WTC11 (cell line): ENCODE measurements at regions not wholly inside any gene's neighbourhood (a gene's known extent, or its start where the extent isn't known, plus 50 kb on each side); places are given as distances from the start of the nearest gene placed in this dataset.

ENCODE experiments used
- ATAC-seq: fragments of 200-7000 bp; cut with Tn5 transposase; 2 replicates; pipeline ENCODE4 v1.10.0; 2021; ENCODE audit warnings: mild to moderate bottlenecking, moderate library complexity
- CTCF ChIA-PET: fragments of 300-600 bp; sonication (Branson Sonifier 250); formaldehyde crosslinking; loops from one replicate; lab custom pipeline; 2021; ENCODE audit warnings: antibody characterized with exemption; lab: Charles Lee
- POLR2A ChIA-PET: fragments of 350-600 bp; sonication (Branson Sonifier 250); formaldehyde crosslinking; loops from one replicate; lab custom pipeline; 2021; ENCODE audit warnings: antibody characterized with exemption; lab: Charles Lee
- DNase-seq: peaks from one replicate; pipeline ENCODE4 v3.0.0; 2021; ENCODE audit warnings: low spot score
- H3K27ac Mint-ChIP-seq: 2 replicates; pipeline ENCODE4 v1.8.0; 2021; ENCODE audit warnings: mixed read lengths
- H3K27me3 Mint-ChIP-seq: 2 replicates; pipeline ENCODE4 v1.8.0; 2021; ENCODE audit warnings: low read depth, mild to moderate bottlenecking, moderate library complexity, mixed read lengths
- H3K36me3 Mint-ChIP-seq: 2 replicates; pipeline ENCODE4 v1.8.0; 2021; ENCODE audit warnings: mixed read lengths
- H3K4me1 Mint-ChIP-seq: 2 replicates; pipeline ENCODE4 v1.8.0; 2022; ENCODE audit warnings: mixed read lengths
- H3K4me3 Mint-ChIP-seq: 2 replicates; pipeline ENCODE4 v1.8.0; 2021; ENCODE audit warnings: mild to moderate bottlenecking, moderate library complexity, mixed read lengths
- H3K9me3 Mint-ChIP-seq: 2 replicates; pipeline ENCODE4 v1.8.0; 2021; ENCODE audit warnings: mixed read lengths
- CDX4 ChIP-seq: fragments of 250-450 bp; sonication (Bioruptor Pico); IDR thresholded peaks from 2 replicates; pipeline ENCODE4 v1.9.0; 2021; ENCODE audit warnings: moderate library complexity, mild to moderate bottlenecking, inconsistent platforms, borderline replicate concordance
- CREB1 ChIP-seq: sonication (generic); formaldehyde crosslinking; IDR thresholded peaks from 2 replicates; pipeline ENCODE4 v1.8.0; 2023; ENCODE audit warnings: mild to moderate bottlenecking, missing genetic modification reagents
- E2F1 ChIP-seq: sonication (generic); formaldehyde crosslinking; IDR thresholded peaks from 2 replicates; pipeline ENCODE4 v1.8.0; 2022; ENCODE audit warnings: mild to moderate bottlenecking, missing genetic modification reagents
- ELF4 ChIP-seq: sonication (generic); formaldehyde crosslinking; IDR thresholded peaks from 2 replicates; pipeline ENCODE4 v1.8.1; 2022; ENCODE audit warnings: low read depth, mild to moderate bottlenecking, moderate library complexity, missing genetic modification reagents
- FOXK1 ChIP-seq: sonication (generic); formaldehyde crosslinking; IDR thresholded peaks from 2 replicates; pipeline ENCODE4 v1.8.0; 2022; ENCODE audit warnings: mild to moderate bottlenecking, moderate library complexity, missing genetic modification reagents
- GABPB1 ChIP-seq: sonication (generic); formaldehyde crosslinking; IDR thresholded peaks from 2 replicates; pipeline ENCODE4 v1.8.1; 2023; ENCODE audit warnings: mild to moderate bottlenecking, missing genetic modification reagents
- HMGXB4 ChIP-seq: sonication (generic); formaldehyde crosslinking; IDR thresholded peaks from 2 replicates; pipeline ENCODE4 v1.8.1; 2023; ENCODE audit warnings: mild to moderate bottlenecking, moderate library complexity, missing genetic modification reagents
- IRF1 ChIP-seq: sonication (generic); formaldehyde crosslinking; IDR thresholded peaks from 2 replicates; pipeline ENCODE4 v1.8.0; 2023; ENCODE audit warnings: missing genetic modification reagents
- MLX ChIP-seq: sonication (generic); formaldehyde crosslinking; IDR thresholded peaks from 2 replicates; pipeline ENCODE4 v1.8.1; 2023; ENCODE audit warnings: mild to moderate bottlenecking, missing genetic modification reagents, moderate library complexity
- MYBL2 ChIP-seq: sonication (generic); formaldehyde crosslinking; IDR thresholded peaks from 2 replicates; pipeline ENCODE4 v1.8.1; 2023; ENCODE audit warnings: mild to moderate bottlenecking, moderate library complexity, missing genetic modification reagents
- NFE2L1 ChIP-seq: sonication (generic); formaldehyde crosslinking; IDR thresholded peaks from 2 replicates; pipeline ENCODE4 v1.8.1; 2023; ENCODE audit warnings: missing genetic modification reagents
- NR2C2 ChIP-seq: sonication (generic); formaldehyde crosslinking; IDR thresholded peaks from 2 replicates; pipeline ENCODE4 v1.8.0; 2022; ENCODE audit warnings: mild to moderate bottlenecking, missing genetic modification reagents
- OVOL2 ChIP-seq: fragments of 250-450 bp; sonication (Bioruptor Pico); IDR thresholded peaks from 2 replicates; pipeline ENCODE4 v1.9.0; 2021; ENCODE audit warnings: mild to moderate bottlenecking, borderline replicate concordance
- PRDM15 ChIP-seq: sonication (generic); formaldehyde crosslinking; IDR thresholded peaks from 2 replicates; pipeline ENCODE4 v1.8.0; 2022; ENCODE audit warnings: missing genetic modification reagents
- RORB ChIP-seq: fragments of 250-450 bp; sonication (Bioruptor Pico); IDR thresholded peaks from 2 replicates; pipeline ENCODE4 v1.9.0; 2021; ENCODE audit warnings: mild to moderate bottlenecking
- SMAD3 ChIP-seq: sonication (generic); formaldehyde crosslinking; IDR thresholded peaks from 2 replicates; pipeline ENCODE4 v1.8.0; 2022; ENCODE audit warnings: missing genetic modification reagents, mild to moderate bottlenecking, borderline replicate concordance
- SMAD4 ChIP-seq: sonication (generic); formaldehyde crosslinking; IDR thresholded peaks from 2 replicates; pipeline ENCODE4 v1.8.0; 2022; ENCODE audit warnings: mild to moderate bottlenecking, missing genetic modification reagents
- TEAD4 ChIP-seq: sonication (generic); formaldehyde crosslinking; IDR thresholded peaks from 2 replicates; pipeline ENCODE4 v1.8.0; 2022; ENCODE audit warnings: mild to moderate bottlenecking, missing genetic modification reagents
- ZNF121 ChIP-seq: sonication (generic); formaldehyde crosslinking; IDR thresholded peaks from 2 replicates; pipeline ENCODE4 v1.8.0; 2023; ENCODE audit warnings: missing genetic modification reagents
- ZNF138 ChIP-seq: sonication (generic); formaldehyde crosslinking; conservative IDR thresholded peaks from 2 replicates; pipeline ENCODE4 v1.8.1; 2022; ENCODE audit warnings: mild to moderate bottlenecking, moderate library complexity, missing genetic modification reagents
- ZNF219 ChIP-seq: sonication (generic); formaldehyde crosslinking; IDR thresholded peaks from 2 replicates; pipeline ENCODE4 v1.8.0; 2023; ENCODE audit warnings: missing genetic modification reagents, mild to moderate bottlenecking, borderline replicate concordance
- ZNF232 ChIP-seq: sonication (generic); formaldehyde crosslinking; IDR thresholded peaks from 2 replicates; pipeline ENCODE4 v1.8.0; 2022; ENCODE audit warnings: mild to moderate bottlenecking, missing genetic modification reagents
- ZNF425 ChIP-seq: fragments of 250-450 bp; sonication (Bioruptor Pico); conservative IDR thresholded peaks from 2 replicates; pipeline ENCODE4 v1.9.0; 2021; ENCODE audit warnings: mild to moderate bottlenecking
- ZNF512 ChIP-seq: sonication (generic); formaldehyde crosslinking; IDR thresholded peaks from 2 replicates; pipeline ENCODE4 v1.8.1; 2022; ENCODE audit warnings: missing genetic modification reagents, borderline replicate concordance
- ZNF671 ChIP-seq: fragments of 250-450 bp; sonication (Bioruptor Pico); IDR thresholded peaks from 2 replicates; pipeline ENCODE4 v1.8.0; 2021; ENCODE audit warnings: mild to moderate bottlenecking

GRCh38 chr3:80158332-80158731 is 390.5 kb upstream of the ROBO1 start:
- H3K27me3 Mint-ChIP-seq = no peaks in the 10 kb centered on the region
- ChIA-PET POLR2A (no interaction called here), CTCF (no interaction called here)
- no peak overlapping the region for H3K4me3 Mint-ChIP-seq
- no peak for ATAC-seq
- no peaks in the 10 kb centered on the region for H3K4me1 Mint-ChIP-seq
- no peak for TF ChIP-seq RORB (CRISPR knock-in tag)
- TF ChIP-seq E2F1 (CRISPR knock-in tag) = no peak
- TF ChIP-seq SMAD4 (CRISPR knock-in tag) = no peak
- TF ChIP-seq ZNF121 (CRISPR knock-in tag) = no peak
- no peak for TF ChIP-seq ZNF671 (CRISPR knock-in tag)
- no peak for TF ChIP-seq NFE2L1 (CRISPR knock-in tag)
- no peak for TF ChIP-seq NR2C2 (CRISPR knock-in tag)
- no peak for TF ChIP-seq IRF1 (CRISPR knock-in tag)
- TF ChIP-seq TEAD4 (CRISPR knock-in tag) = no peak
- TF ChIP-seq ZNF219 = no peak
- TF ChIP-seq, all 79 proteins: peak for 0
- DNase-seq = no peak
- Mint-ChIP-seq H3K9me3 (no peaks in the 10 kb centered on the region), H3K36me3 (no peaks in the 10 kb centered on the region), H3K27ac (no peak overlapping the region)

GRCh38 chr3:80157546-80157945 is 389.7 kb upstream of the ROBO1 start:
- ChIA-PET CTCF (no interaction called here), POLR2A (no interaction called here)
- Mint-ChIP-seq H3K4me3 (no peak overlapping the region), H3K4me1 (no peaks in the 10 kb centered on the region), H3K9me3 (0 out of 2 replicates have a peak, but pooled peaks cover under 1% of the 10 kb centered on the region), H3K36me3 (no peaks in the 10 kb centered on the region), H3K27ac (no peak overlapping the region), H3K27me3 (no peaks in the 10 kb centered on the region)
- DNase-seq (no peak), ATAC-seq (no peak)
- TF ChIP-seq ZNF232 (no peak), OVOL2 (no peak), ZNF425 (CRISPR knock-in tag) (no peak), ZNF512 (CRISPR knock-in tag) (no peak), ZNF121 (CRISPR knock-in tag) (no peak), ELF4 (no peak), CREB1 (CRISPR knock-in tag) (no peak), GABPB1 (no peak), ZNF138 (CRISPR knock-in tag) (no peak), CDX4 (CRISPR knock-in tag) (no peak), FOXK1 (CRISPR knock-in tag) (no peak), PRDM15 (CRISPR knock-in tag) (no peak), MLX (no peak), MYBL2 (CRISPR knock-in tag) (no peak), HMGXB4 (CRISPR knock-in tag) (no peak), SMAD3 (no peak)
